KG1 (cell line): ENCODE measurements at regions not wholly inside any gene's neighbourhood (a gene's known extent, or its start where the extent isn't known, plus 50 kb on each side); places are given as distances from the start of the nearest gene placed in this dataset.
"Not testable (repeated sequence)": the region's sequence is repeated elsewhere in the genome, so short reads cannot be mapped to it uniquely, and the experiment has no call there.

Experiments used
- DNase-seq: peaks from one replicate; lab custom pipeline; 2025; lab: John Stamatoyannopoulos, UW

GRCh38 chr6:43934803-43935602 is 165.0 kb downstream of the VEGFA start:
- no peak for DNase-seq

DNA sequence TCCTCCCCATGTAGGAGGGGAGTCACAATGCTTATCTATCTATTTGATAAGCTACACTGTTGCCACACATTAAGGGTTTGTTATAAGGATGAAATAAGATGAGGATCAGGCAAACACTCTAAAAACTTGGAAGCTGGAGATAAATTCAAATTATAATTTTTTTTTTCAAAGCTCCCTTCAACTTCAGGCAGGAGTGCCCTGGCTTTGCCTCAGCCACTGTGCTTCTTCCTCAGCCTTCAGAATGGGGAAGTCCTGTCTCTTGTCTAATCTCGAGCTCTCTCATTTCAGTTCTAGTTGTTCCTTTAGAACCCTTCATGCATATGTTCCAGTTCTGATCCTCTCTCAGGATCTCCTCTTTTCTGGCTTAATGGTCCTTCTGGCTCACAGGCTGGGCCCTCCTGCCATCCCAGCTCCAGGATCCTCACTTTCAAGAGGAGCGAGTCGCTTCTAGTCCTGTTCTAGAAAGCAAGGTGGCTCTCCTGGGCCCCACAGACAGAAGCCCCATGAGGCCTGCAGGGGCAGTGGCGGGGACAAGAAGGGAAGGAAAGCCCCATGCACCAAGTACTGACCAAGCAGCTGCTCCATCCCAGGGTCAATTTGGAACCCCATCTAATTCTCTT is 164.3 kb downstream of the VEGFA start:
- no peak for DNase-seq

DNA sequence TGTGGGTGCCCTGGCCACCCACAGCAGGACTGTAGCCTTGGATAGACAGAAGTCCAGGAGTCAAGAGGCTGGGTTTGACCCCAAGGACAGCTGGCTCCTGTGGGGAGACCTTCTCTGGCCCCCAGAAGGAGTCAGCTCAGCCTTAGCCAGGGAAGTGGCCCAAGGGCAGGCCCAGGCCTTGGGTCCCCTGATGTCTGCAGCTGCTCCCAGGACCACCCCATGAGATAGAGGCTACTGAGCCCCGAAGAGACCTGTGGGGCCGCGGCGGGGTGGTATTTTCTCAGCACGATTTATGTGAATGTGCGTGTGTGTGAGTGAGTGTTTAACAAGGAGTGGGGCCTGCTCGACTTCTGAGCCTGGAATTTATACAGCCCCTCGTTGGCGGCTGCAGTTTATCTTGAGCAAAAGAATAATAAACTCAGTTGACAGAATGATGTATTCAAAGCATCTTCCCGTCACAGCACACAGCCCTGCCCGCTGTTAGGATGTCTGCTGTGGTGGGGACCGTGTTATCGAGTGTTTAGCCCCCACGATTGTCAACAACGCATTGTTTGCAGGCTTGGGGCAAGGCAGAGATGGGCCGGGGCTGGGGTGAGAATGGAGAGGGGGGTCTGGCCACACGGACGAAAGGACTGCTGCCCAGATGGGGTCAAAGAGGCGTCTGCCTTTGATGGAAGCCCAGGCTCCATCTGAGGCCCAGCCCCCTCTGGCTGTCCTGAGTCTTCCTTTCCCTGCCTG is 163.3 kb downstream of the VEGFA start:
- DNase-seq = no peak

DNA sequence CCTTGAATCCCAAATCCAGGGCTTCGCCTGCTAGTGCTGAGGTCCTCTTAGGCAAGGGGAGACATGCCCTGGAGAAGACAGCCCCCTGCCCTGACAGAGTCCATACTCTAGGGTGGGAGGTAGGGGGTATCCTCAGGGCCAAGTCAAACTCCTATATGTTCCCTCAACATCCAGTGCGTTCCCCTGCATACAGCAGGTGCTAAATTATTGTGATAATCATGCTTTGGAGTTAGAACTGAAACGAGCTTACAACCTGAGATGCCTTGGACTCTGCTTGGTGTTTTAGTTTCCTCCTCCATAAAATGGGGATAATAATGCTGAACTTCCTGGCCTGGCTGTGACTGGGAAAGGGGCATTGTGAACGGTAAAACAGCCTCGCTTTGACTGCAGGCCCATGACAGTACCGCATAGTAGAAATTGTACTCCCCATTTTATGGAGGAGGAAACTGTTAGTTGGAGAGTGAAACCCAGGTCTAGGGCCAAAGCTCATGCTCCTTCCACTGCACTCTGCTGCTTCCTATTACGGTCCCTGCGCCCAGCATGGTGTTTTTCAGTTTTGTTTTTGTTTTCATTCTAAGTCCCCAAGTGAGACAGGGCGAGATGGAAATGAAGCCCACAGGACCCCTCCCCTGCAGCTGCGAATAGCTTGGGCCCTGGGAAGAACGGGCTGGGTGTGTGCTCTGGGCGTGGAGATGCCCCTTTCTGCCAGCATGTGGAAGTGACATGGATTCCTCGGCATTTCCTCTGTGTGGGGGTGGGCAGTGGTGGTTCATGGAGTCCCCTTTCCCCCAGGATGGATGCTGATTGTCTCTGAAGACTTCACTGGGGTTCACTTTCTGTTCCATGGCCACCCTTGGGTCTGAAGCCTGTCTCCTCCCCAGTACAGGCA is 162.5 kb downstream of the VEGFA start:
- DNase-seq = no peak

- DNase-seq = no peak
These were observed 161.2 kb downstream of the VEGFA start for GRCh38 chr6:43931201-43931600.

GRCh38 chr6:43930440-43931154 is 160.6 kb downstream of the VEGFA start:
- DNase-seq = no peak

- DNase-seq = no peak
These were observed 159.5 kb downstream of the VEGFA start for GRCh38 chr6:43929511-43929910.

DNA sequence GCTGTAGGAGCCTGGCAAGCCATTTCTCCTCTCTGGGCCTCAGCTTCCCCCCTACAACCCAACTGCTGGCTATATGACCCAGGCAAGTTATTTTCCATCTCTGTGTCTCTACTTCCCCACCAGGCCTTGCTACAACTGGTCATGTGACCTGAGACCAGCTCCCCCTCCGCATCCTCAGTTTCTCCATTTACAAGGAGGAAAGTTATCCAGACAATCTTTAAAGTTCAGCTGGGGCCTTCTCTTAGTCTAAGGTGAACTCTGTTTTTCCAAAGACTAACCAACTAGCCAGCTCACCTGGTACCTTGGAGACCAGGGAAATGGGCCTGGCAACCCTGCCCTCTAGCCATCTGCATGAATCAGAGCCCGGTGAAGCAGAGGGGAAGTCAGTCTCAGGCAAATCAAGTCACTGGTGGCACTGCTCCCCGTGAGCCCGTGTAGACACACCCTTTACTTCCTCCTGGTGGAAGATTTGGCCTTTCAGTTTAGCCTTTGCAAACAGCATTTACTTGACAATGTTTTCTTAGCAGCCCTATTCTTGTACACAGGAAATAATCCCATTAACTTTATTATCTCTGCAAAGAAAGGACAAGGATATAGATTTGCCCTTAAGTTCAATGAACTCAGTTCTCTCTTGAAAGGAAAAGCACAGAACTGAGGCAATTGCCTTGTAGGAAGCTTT is 157.7 kb downstream of the VEGFA start:
- peak; percentile 6 for DNase-seq

GRCh38 chr6:43926634-43927531 is 156.9 kb downstream of the VEGFA start:
- no peak for DNase-seq

GRCh38 chr6:43925636-43926139 is 155.7 kb downstream of the VEGFA start:
- DNase-seq = not testable (repeated sequence)

GRCh38 chr6:43924222-43924702 is 154.3 kb downstream of the VEGFA start:
- peak; percentile 52 for DNase-seq

- DNase-seq = no peak
These were observed 153.6 kb downstream of the VEGFA start for GRCh38 chr6:43923376-43924221.

DNA sequence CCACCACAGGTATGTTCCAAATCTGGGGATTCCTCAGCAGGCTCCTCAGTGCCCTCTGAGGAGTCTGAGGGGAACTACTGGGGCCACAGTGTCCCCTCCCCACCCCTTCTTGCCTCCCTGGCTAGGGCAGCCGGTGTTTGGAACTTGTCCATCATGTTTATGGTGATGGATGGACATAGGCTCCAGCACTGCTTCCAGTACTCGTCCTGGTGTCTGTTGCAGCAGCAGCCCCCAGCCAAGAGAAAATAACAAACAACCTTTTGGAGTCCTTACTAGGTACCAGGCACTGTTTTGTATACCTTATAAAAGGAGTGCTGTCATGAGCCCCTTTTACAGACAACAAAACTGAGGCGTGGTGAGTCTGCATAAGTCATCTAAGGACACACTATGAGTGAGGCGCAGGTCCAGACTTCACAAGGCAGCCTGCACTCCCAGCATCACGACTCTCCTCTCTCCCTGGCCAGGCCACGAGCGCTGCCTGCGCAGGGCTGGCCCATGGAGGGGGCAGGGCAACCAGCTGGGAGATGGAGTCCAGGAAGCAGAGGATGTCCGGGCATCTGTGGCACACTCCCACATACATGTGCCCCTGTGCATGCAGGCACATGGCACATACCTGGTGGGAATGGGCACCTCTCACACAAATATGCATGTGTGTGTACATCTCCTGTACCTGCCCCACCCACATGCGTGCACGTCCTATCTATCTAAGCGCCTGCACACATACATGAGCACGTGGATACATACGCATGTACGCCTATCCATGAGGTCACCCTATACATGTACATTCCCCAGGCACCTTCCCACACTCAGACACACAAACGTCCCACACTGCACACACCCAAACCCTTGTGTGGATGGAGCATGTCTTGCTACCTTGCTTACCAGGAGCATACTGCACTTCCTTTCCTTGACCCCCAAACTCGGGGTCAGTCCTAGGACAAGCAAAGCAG is 152.7 kb downstream of the VEGFA start:
- DNase-seq = no peak

DNA sequence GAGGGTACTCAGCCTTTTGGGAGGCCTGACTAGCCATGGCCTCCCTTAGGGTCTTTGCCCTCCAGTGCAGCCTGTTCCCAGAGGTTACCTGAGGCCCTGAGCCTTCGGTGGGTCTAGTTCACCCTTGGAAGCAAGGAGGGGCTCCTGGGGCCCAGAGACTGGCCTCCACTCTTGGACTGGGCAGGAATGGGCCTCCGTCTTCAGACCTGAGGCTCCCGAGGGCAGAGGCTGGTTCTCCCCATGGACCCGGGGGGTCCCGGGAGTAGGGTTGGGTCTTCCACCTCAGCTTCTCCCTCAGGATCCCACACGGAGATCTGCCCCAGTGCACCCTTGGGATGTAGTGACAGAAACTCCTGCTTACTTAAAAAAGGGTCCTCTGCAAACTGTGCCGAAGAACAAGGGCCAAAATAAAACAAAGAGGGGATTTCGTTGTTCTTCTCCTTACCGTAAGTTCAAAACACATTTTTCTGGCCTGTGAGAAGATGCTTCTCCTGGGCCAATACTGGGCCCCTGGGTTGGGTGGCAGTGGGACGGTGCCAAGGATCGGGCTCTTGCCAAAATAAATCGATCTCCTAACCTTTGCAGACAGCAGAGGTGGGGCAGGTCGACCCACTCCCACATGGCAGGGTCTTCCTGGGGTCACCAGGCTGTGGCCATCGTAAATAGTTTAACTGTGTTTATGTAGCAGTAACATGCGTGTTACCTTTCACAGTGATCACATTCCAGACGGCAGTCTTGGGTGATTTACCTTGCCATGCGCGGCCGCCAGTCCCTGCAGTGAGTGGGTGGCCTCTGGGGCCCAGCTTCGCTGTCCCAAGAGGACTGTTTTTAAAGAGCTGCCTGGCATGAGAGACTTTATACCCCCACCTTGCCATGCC is 151.8 kb downstream of the VEGFA start:
- DNase-seq = no peak

- DNase-seq = no peak
These were observed 151.0 kb downstream of the VEGFA start for GRCh38 chr6:43921039-43921438.

GRCh38 chr6:43919774-43920173 is 149.8 kb downstream of the VEGFA start:
- DNase-seq = no peak
